Panc1 (cell line): ENCODE measurements at regions not wholly inside any gene's neighbourhood (a gene's known extent, or its start where the extent isn't known, plus 50 kb on each side); places are given as distances from the start of the nearest gene placed in this dataset.

ENCODE experiments used
- ATAC-seq: fragments of 200-7000 bp; cut with Tn5 transposase; 2 replicates; pipeline ENCODE4 v1.9.1; 2020; ENCODE audit warnings: mild to moderate bottlenecking, moderate library complexity
- BruUV-seq: library from RNA; stranded (reverse); fragments of 400-500 nt; replicated peaks from 2 replicates; lab custom pipeline; 2021; lab: Mats Ljungman, UMichigan
- CTCF ChIA-PET: fragments of 300-600 bp; sonication (Branson Sonifier 250); formaldehyde crosslinking; loops from one replicate; lab custom pipeline; 2022; ENCODE audit warnings: antibody characterized with exemption; lab: Charles Lee
- POLR2A ChIA-PET: fragments of 300-600 bp; sonication (Branson Sonifier 250); formaldehyde crosslinking; loops from one replicate; lab custom pipeline; 2022; ENCODE audit warnings: antibody characterized with exemption; lab: Charles Lee
- DNase-seq: peaks from one replicate; pipeline ENCODE4 v3.0.0-alpha.2; 2010; ENCODE audit warnings: low read depth, low spot score
- H3K27ac ChIP-seq: 2 replicates; pipeline ENCODE4 v1.5.1; 2011; ENCODE audit warnings: mild to moderate bottlenecking, low read length, inconsistent platforms
- H3K27me3 ChIP-seq: fragments of 200-500 bp; sonication (Bioruptor generic); 2 replicates; pipeline ENCODE4 v1.6.0; 2014; ENCODE audit warnings: low read length, inconsistent platforms; ENCODE audit not compliant: control insufficient read depth, insufficient read depth
- H3K36me3 ChIP-seq: fragments of 200-500 bp; sonication (Bioruptor generic); 2 replicates; pipeline ENCODE4 v1.5.1; 2014; ENCODE audit warnings: inconsistent platforms, mild to moderate bottlenecking, low read length, moderate library complexity; ENCODE audit not compliant: control insufficient read depth, insufficient read depth
- H3K4me1 ChIP-seq: 2 replicates; pipeline ENCODE4 v1.5.1; 2011; ENCODE audit warnings: inconsistent platforms, mild to moderate bottlenecking, low read length, moderate library complexity; ENCODE audit not compliant: control insufficient read depth, insufficient read depth
- H3K4me3 ChIP-seq, 2 experiments: 2 replicates each; pipeline ENCODE4 v1.5.1; 2011 to 2012; ENCODE audit warnings: low read depth in 2 of 2, low read length in 2 of 2, mild to moderate bottlenecking in 2 of 2, inconsistent platforms in 1 of 2, moderate library complexity in 1 of 2
- H3K9me3 ChIP-seq: fragments of 200-500 bp; sonication (Bioruptor generic); 2 replicates; pipeline ENCODE4 v1.5.1; 2014; ENCODE audit warnings: low read depth, mild to moderate bottlenecking, inconsistent platforms, low read length, moderate library complexity; ENCODE audit not compliant: control insufficient read depth, insufficient read depth
- CTCF ChIP-seq: fragments of 450-650 bp; IDR thresholded peaks from 2 replicates; pipeline ENCODE4 v1.5.1; 2017; ENCODE audit warnings: mild to moderate bottlenecking
- POLR2AphosphoS5 ChIP-seq: IDR thresholded peaks from 2 replicates; pipeline ENCODE4 v1.6.1; 2012; ENCODE audit warnings: mild to moderate bottlenecking, low read depth, low read length, moderate library complexity
- REST ChIP-seq, 2 experiments: IDR thresholded peaks; 2 replicates each; pipeline ENCODE4 v1.6.1; 2011 to 2012; ENCODE audit warnings: low read depth in 2 of 2, control low read depth in 1 of 2, low read length in 1 of 2, mild to moderate bottlenecking in 1 of 2, moderate library complexity in 1 of 2; ENCODE audit not compliant: insufficient read depth in 1 of 2
- SIN3A ChIP-seq: IDR thresholded peaks from 2 replicates; pipeline ENCODE4 v1.6.1; 2012; ENCODE audit warnings: low read depth, mild to moderate bottlenecking, low read length, moderate library complexity, borderline replicate concordance; ENCODE audit not compliant: insufficient read depth
- TCF7L2 ChIP-seq: IDR thresholded peaks from 2 replicates; pipeline ENCODE4 v1.6.1; 2011; ENCODE audit warnings: mild to moderate bottlenecking, low read depth, low read length, inconsistent platforms
- in situ Hi-C: cut with HindIII; loops from 2 replicates; pipeline ENCODE4 v1.10.0; 2016; ENCODE audit warnings: low sequenced_read_pairs, low pct_unique_long_range_greater_than_20kb
- intact Hi-C: fragments of 100-400 bp; cut with micrococcal nuclease; formaldehyde crosslinking; loops from one replicate; pipeline ENCODE4 v1.10.0; 2022; ENCODE audit not compliant: unreplicated experiment

GRCh38 chr7:110071192-110071591 lies 1019.7 kb upstream of the LRRN3 start:
- CTCF ChIA-PET, result no interaction called here

GRCh38 chr7:110075450-110075849 lies 1015.5 kb upstream of the LRRN3 start:
- Histone ChIP-seq H3K36me3 (no peaks in the 10 kb centered on the region), H3K9me3 (no peaks in the 10 kb centered on the region; the same call in 1 of the 2 replicates), H3K27ac (no peak overlapping the region), H3K27me3 (no peaks in the 10 kb centered on the region), H3K4me3 (no peak overlapping the region), H3K4me1 (no peaks in the 10 kb centered on the region)
- in situ Hi-C loops (no loop called here), intact Hi-C loops (no loop called here)
- DNase-seq (no peak), ATAC-seq (no peak)
- TF ChIP-seq REST (IDR thresholded peaks at IDR 0.05; ENCODE audit: insufficient read depth in 1 of 2, low read depth in 2 of 2, low read length in 1 of 2) (no peak), TCF7L2 (no peak), CTCF (no peak), SIN3A (no peak), POLR2AphosphoS5 (no peak)
- ChIA-PET CTCF (no interaction called here), POLR2A (no interaction called here)
- BruUV-seq, result no TSS peak

More at GRCh38 chr7:110071192-110071591, 1019.7 kb upstream of the LRRN3 start:
- H3K4me3 ChIP-seq, result no peak overlapping the region
- no peak overlapping the region for H3K27ac ChIP-seq
- H3K27me3 ChIP-seq, result no peaks in the 10 kb centered on the region
- TF ChIP-seq TCF7L2, result no peak
- TF ChIP-seq CTCF, result no peak
- TF ChIP-seq POLR2AphosphoS5, result no peak
- TF ChIP-seq REST (IDR thresholded peaks at IDR 0.05; ENCODE audit: insufficient read depth in 1 of 2, low read depth in 2 of 2, low read length in 1 of 2), result no peak
- no peak for TF ChIP-seq SIN3A
- H3K9me3 ChIP-seq, result no peaks in the 10 kb centered on the region
- POLR2A ChIA-PET, result no interaction called here
- H3K4me1 ChIP-seq, result no peaks in the 10 kb centered on the region
- in situ Hi-C loops (no loop called here), intact Hi-C loops (no loop called here)
- no TSS peak for BruUV-seq
- ATAC-seq (no peak), DNase-seq (no peak)
- H3K36me3 ChIP-seq, result no peaks in the 10 kb centered on the region
